ENCODE measurements at regions not wholly inside any gene's neighbourhood (a gene's known extent, or its start where the extent isn't known, plus 50 kb on each side); places are given as distances from the start of the nearest gene placed in this dataset.

DNA sequence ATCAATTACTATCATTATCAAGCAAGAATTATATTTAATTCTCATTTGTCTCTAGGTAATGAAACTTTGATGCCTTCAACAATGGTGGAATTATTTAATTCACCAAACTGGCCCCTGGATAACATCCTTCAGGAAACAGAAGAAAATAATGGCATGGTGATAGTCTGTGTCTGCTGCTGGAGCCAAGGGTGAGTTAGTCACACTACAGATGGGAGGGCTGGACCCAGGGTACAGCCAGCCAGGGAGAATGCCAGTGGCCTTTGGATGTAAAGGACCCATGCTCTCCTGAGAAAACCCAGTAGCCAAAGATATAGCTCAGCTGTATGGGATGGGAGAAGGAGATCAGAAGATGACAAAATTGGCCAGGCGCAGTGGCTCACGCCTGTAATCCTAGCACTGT, 60.0 kb upstream of the CNKSR3 start:
- Histone ChIP-seq H3K9me3 (no peaks in the 10 kb centered on the region), H3K36me3 (ENCODE audit: low read depth) (no peaks in the 10 kb centered on the region), H3K4me3 (no peak overlapping the region), H3K4me1 (ENCODE audit: low read depth) (peaks cover 19% of the 10 kb centered on the region)
- DNase-seq (no peak), ATAC-seq (no peak)
- TF ChIP-seq, protein P1, sequence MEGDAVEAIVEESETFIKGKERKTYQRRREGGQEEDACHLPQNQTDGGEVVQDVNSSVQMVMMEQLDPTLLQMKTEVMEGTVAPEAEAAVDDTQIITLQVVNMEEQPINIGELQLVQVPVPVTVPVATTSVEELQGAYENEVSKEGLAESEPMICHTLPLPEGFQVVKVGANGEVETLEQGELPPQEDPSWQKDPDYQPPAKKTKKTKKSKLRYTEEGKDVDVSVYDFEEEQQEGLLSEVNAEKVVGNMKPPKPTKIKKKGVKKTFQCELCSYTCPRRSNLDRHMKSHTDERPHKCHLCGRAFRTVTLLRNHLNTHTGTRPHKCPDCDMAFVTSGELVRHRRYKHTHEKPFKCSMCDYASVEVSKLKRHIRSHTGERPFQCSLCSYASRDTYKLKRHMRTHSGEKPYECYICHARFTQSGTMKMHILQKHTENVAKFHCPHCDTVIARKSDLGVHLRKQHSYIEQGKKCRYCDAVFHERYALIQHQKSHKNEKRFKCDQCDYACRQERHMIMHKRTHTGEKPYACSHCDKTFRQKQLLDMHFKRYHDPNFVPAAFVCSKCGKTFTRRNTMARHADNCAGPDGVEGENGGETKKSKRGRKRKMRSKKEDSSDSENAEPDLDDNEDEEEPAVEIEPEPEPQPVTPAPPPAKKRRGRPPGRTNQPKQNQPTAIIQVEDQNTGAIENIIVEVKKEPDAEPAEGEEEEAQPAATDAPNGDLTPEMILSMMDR (IDR thresholded peaks at IDR 0.05), result no peak
- intact Hi-C loops (cut with DNase I, micrococcal nuclease), result no loop called here

- TF ChIP-seq, protein P1 (IDR thresholded peaks at IDR 0.05), result no peak
- H3K4me1 ChIP-seq (ENCODE audit: low read depth), result peaks cover 7% of the 10 kb centered on the region
- DNase-seq, result no peak
- peak; percentile 9 for ATAC-seq
- no peaks in the 10 kb centered on the region for H3K9me3 ChIP-seq
- intact Hi-C loops (cut with DNase I, micrococcal nuclease), result no loop called here
- H3K4me3 ChIP-seq, result no peak overlapping the region
- H3K36me3 ChIP-seq (ENCODE audit: low read depth), result no peaks in the 10 kb centered on the region
Measured at GRCh38 chr6:154572556-154572955, 62.1 kb upstream of the CNKSR3 start.

DNA sequence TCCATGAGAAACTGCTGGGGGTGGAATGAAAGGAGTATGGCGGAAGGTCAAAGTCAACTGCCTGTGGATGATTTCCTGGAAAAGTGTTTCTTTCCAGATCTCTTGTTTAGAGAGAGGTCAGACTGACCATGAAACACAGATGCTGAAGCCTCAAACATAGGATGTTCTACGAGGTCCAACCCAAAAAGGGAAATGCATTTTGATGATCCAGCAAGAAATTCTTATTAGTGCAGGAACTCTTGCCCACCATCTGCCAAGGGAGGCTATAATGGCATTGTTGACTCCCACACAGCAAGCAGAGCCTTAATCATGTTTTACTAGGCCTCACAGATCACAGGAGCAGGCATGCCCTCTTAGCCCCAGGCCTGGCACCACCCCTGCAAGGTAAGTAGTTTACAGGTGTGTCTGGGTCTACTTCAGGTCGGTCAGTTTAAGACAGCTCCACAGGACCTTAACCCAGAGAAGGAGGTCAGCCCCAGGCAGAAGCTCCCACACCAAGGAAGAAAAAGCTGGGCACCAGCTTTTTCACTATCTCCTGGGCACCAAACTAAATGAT, 67.6 kb upstream of the CNKSR3 start:
- Histone ChIP-seq H3K4me3 (no peak overlapping the region), H3K9me3 (no peaks in the 10 kb centered on the region), H3K36me3 (ENCODE audit: low read depth) (no peaks in the 10 kb centered on the region), H3K4me1 (ENCODE audit: low read depth) (no peaks in the 10 kb centered on the region)
- ATAC-seq, result peak; percentile 72
- TF ChIP-seq, protein P1 (IDR thresholded peaks at IDR 0.05), result no peak
- DNase-seq, result no peak
- intact Hi-C loops (cut with DNase I, micrococcal nuclease), result no loop called here

DNA sequence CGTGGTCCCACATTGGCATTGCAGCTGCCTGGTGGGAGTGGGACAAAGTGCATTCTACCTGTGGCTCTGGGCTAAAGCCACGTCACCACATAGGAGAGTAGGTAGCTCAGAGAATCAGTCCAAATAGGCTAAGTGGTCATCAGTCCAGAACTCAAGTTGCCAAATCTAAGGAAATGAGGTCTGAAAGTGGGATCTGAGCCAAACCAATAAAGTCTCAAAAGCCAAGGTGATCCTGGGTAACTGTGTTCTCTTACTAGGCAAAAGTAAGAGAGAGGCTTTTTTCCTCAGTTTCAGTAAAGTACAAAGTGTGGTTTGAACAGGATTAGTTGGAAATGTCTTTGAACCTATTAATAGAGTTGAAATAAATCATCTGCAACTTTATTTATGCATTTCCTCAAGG, 68.6 kb upstream of the CNKSR3 start:
- TF ChIP-seq, protein P1 (IDR thresholded peaks at IDR 0.05), result no peak
- Histone ChIP-seq H3K9me3 (no peaks in the 10 kb centered on the region), H3K4me1 (ENCODE audit: low read depth) (peaks cover 3% of the 10 kb centered on the region), H3K36me3 (ENCODE audit: low read depth) (no peaks in the 10 kb centered on the region), H3K4me3 (no peak overlapping the region)
- no peak for DNase-seq
- no peak for ATAC-seq
- intact Hi-C loops (cut with DNase I, micrococcal nuclease), result no loop called here

DNA sequence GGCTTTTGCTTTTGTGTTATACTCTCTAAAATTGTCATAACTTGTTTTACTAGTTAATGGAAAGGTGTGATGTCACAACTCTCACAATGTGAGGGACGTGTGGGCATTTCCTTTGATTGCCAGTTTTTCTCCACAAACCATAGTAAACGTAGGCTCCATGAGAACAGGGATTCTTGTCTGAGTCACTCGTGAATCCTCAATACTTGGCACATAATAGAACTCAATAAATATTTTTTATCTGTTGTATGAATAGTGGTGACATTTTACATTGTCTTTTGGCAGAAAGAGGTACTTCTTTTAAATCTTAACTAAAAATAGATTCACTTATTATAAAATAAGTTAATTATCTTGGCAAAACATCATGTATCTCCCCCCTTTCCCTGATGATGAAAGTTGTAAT, 69.0 kb upstream of the CNKSR3 start:
- TF ChIP-seq, protein P1 (IDR thresholded peaks at IDR 0.05), result no peak

More for the DNA sequence above, 69.0 kb upstream of the CNKSR3 start:
- Histone ChIP-seq H3K9me3 (no peaks in the 10 kb centered on the region), H3K4me3 (no peak overlapping the region), H3K36me3 (ENCODE audit: low read depth) (no peaks in the 10 kb centered on the region), H3K4me1 (ENCODE audit: low read depth) (peaks cover 4% of the 10 kb centered on the region)
- DNase-seq, result no peak
- no peak for ATAC-seq
- intact Hi-C loops (cut with DNase I, micrococcal nuclease), result no loop called here

Measured in mucosa of descending colon (tissue), 3 donors.